SK-N-SH (cell line): ENCODE measurements at regions not wholly inside any gene's neighbourhood (a gene's known extent, or its start where the extent isn't known, plus 50 kb on each side); places are given as distances from the start of the nearest gene placed in this dataset.

Experiments
- CTCF ChIA-PET: fragments of 300-600, 350-600 bp; formaldehyde crosslinking; extraction: SDS; loops from one replicate; lab custom pipeline; 2021; lab: Yijun Ruan, JAX
- POLR2A ChIA-PET: fragments of 350-600 bp; sonication (Branson Sonifier 250); formaldehyde crosslinking; extraction: SDS; loops from one replicate; lab custom pipeline; 2020; ENCODE audit warnings: antibody characterized with exemption, inconsistent platforms; lab: Yijun Ruan, JAX
- DNase-seq: peaks from one replicate; pipeline ENCODE4 v3.0.0; 2012
- H2AFZ ChIP-seq: fragments of 200-600 bp; sonication (generic); 2 replicates; pipeline ENCODE4 v1.8.1; 2016; ENCODE audit warnings: antibody characterized with exemption, mild to moderate bottlenecking, low read depth
- H3F3A ChIP-seq: fragments of 200-600 bp; sonication (generic); replicated peaks from 2 replicates; pipeline ENCODE3; 2016; ENCODE audit warnings: antibody characterized with exemption, mild to moderate bottlenecking; ENCODE audit not compliant: insufficient read depth
- H3K27ac ChIP-seq, 2 experiments: fragments of 200-500 bp in 1 of 2; fragments of 200-600 bp in 1 of 2; sonication (Bioruptor generic) in 1 of 2; sonication (generic), shearing (Covaris generic) in 1 of 2; 2 replicates each; pipeline versions ENCODE4 v1.5.1 to v1.6.1; 2014 to 2016; ENCODE audit warnings: low read depth in 2 of 2, inconsistent platforms in 1 of 2, low read length in 1 of 2, mild to moderate bottlenecking in 1 of 2, mixed read lengths in 1 of 2
- H3K27me3 ChIP-seq: fragments of 200-600 bp; sonication (generic), shearing (Covaris generic); 2 replicates; pipeline ENCODE4 v1.6.1; 2016; ENCODE audit warnings: mixed run types; ENCODE audit not compliant: insufficient read depth
- H3K36me3 ChIP-seq, 2 experiments: fragments of 200-500 bp in 1 of 2; fragments of 200-600 bp in 1 of 2; sonication (Bioruptor generic) in 1 of 2; sonication (generic) in 1 of 2; replicated peaks in 1 of 2; 2 replicates each; pipeline versions ENCODE3 to v1.5.1; 2014 to 2016; ENCODE audit warnings: low read length in 1 of 2, mild to moderate bottlenecking in 1 of 2; ENCODE audit not compliant: insufficient read depth in 2 of 2, control insufficient read depth in 1 of 2
- H3K4me1 ChIP-seq, 2 experiments: fragments of 200-500 bp in 1 of 2; fragments of 200-600 bp in 1 of 2; sonication (Bioruptor generic) in 1 of 2; sonication (generic), shearing (Covaris generic) in 1 of 2; 2 replicates each; pipeline versions ENCODE4 v1.5.1 to v1.6.1; 2014 to 2016; ENCODE audit warnings: low read depth in 1 of 2, low read length in 1 of 2, mixed run types in 1 of 2; ENCODE audit not compliant: insufficient read depth in 2 of 2, control insufficient read depth in 1 of 2
- H3K4me2 ChIP-seq: fragments of 200-600 bp; sonication (generic), shearing (Covaris generic); 2 replicates; pipeline ENCODE4 v1.6.1; 2017; ENCODE audit warnings: mixed run types
- H3K4me3 ChIP-seq, 2 experiments: fragments of 200-500 bp in 1 of 2; fragments of 200-600 bp in 1 of 2; sonication (Bioruptor generic) in 1 of 2; sonication (generic), shearing (Covaris generic) in 1 of 2; 2 replicates each; pipeline versions ENCODE4 v1.5.1 to v1.8.1; 2014 to 2016; ENCODE audit warnings: low read depth in 2 of 2, inconsistent platforms in 1 of 2, low read length in 1 of 2, mild to moderate bottlenecking in 1 of 2, mixed read lengths in 1 of 2, moderate library complexity in 1 of 2
- H3K79me2 ChIP-seq: fragments of 200-600 bp; sonication (generic); 2 replicates; pipeline ENCODE4 v1.8.1; 2017; ENCODE audit warnings: mild to moderate bottlenecking; ENCODE audit not compliant: insufficient read depth
- H3K9ac ChIP-seq: fragments of 200-600 bp; sonication (generic); 2 replicates; pipeline ENCODE4 v1.6.1; 2017; ENCODE audit warnings: mixed run types
- H3K9me2 ChIP-seq: fragments of 200-600 bp; sonication (generic); 2 replicates; pipeline ENCODE4 v1.6.1; 2017; ENCODE audit warnings: mixed run types
- H3K9me3 ChIP-seq: fragments of 200-600 bp; sonication (generic); 2 replicates; pipeline ENCODE4 v1.6.1; 2017; ENCODE audit warnings: mixed run types, mild to moderate bottlenecking, moderate library complexity
- H4K20me1 ChIP-seq: fragments of 200-600 bp; sonication (generic); 2 replicates; pipeline ENCODE4 v1.6.1; 2017; ENCODE audit warnings: mild to moderate bottlenecking, mixed run types; ENCODE audit not compliant: insufficient read depth
- CHD2 ChIP-seq: fragments of 150-350 bp; IDR thresholded peaks from 2 replicates; pipeline ENCODE4 v1.6.1; 2018; ENCODE audit warnings: low read length; ENCODE audit not compliant: partially characterized antibody
- ELF1 ChIP-seq: IDR thresholded peaks from 2 replicates; pipeline ENCODE4 v1.4.0; 2012
- FOSL2 ChIP-seq: IDR thresholded peaks from 2 replicates; pipeline ENCODE4 v1.4.0; 2012; ENCODE audit warnings: low read depth, mild to moderate bottlenecking, moderate library complexity, borderline replicate concordance
- FOXJ3 ChIP-seq: sonication (generic); formaldehyde crosslinking; IDR thresholded peaks from 2 replicates; pipeline ENCODE4 v1.5.1; 2020; ENCODE audit warnings: mild to moderate bottlenecking, missing genetic modification reagents
- FOXM1 ChIP-seq: IDR thresholded peaks from 2 replicates; pipeline ENCODE4 v1.4.0; 2012; ENCODE audit warnings: low read depth, mild to moderate bottlenecking
- JUND ChIP-seq: IDR thresholded peaks from 2 replicates; pipeline ENCODE4 v1.4.0; 2012
- MAX ChIP-seq: IDR thresholded peaks from 2 replicates; pipeline ENCODE4 v1.4.0; 2012; ENCODE audit warnings: low read depth
- NRF1 ChIP-seq: IDR thresholded peaks from 2 replicates; pipeline ENCODE4 v1.6.1; 2012; ENCODE audit warnings: low read depth, mild to moderate bottlenecking, low read length
- POLR2AphosphoS5 ChIP-seq: IDR thresholded peaks from 2 replicates; pipeline ENCODE4 v1.6.1; 2012; ENCODE audit warnings: low read depth, low read length
- RAD21 ChIP-seq: IDR thresholded peaks from 2 replicates; pipeline ENCODE4 v1.6.1; 2012; ENCODE audit warnings: mild to moderate bottlenecking, low read length
- REST ChIP-seq: IDR thresholded peaks from 2 replicates; pipeline ENCODE4 v1.6.1; 2012; ENCODE audit warnings: mild to moderate bottlenecking, low read depth, low read length, moderate library complexity
- RFX5 ChIP-seq: IDR thresholded peaks from 2 replicates; pipeline ENCODE4 v1.6.1; 2012; ENCODE audit warnings: mild to moderate bottlenecking, improper control_type of control experiment, low read length
- SMC3 ChIP-seq: IDR thresholded peaks from 2 replicates; pipeline ENCODE4 v1.6.1; 2012; ENCODE audit warnings: low read depth, low read length, improper control_type of control experiment
- WGBS: methylation state at CpG from one replicate; pipeline ENCODE4 v1.1.6; 2017; ENCODE audit warnings: low lambda C conversion rate; 5-methylcytosine and 5-hydroxymethylcytosine counted together

- 64% methylated on average over 15 of the region's 15 CpGs for whole genome bisulfite sequencing
Measured at GRCh38 chr15:62218841-62219240, 53.8 kb upstream of the C2CD4B start.

GRCh38 chr15:62219799-62220198 is 54.7 kb upstream of the C2CD4B start:
- Histone ChIP-seq H3K4me3 (no peak overlapping the region), H3K36me3 (no peaks in the 10 kb centered on the region), H3K9me2 (no peaks in the 10 kb centered on the region), H3K27ac (no peak overlapping the region), H3K9ac (no peak overlapping the region), H3F3A (no peaks in the 10 kb centered on the region), H3K27me3 (no peaks in the 10 kb centered on the region), H4K20me1 (no peaks in the 10 kb centered on the region), H3K9me3 (no peaks in the 10 kb centered on the region), H3K4me2 (no peak overlapping the region), H3K4me1 (no peaks in the 10 kb centered on the region), H2AFZ (no peak overlapping the region), H3K79me2 (no peaks in the 10 kb centered on the region)
- WGBS = 39% methylated on average over 5 of the region's 5 CpGs
- ChIA-PET CTCF (no interaction called here), POLR2A (no interaction called here)
- DNase-seq = no peak
- TF ChIP-seq FOXJ3 (CRISPR knock-in tag) (no peak), CHD2 (no peak), FOSL2 (no peak), REST (no peak), NRF1 (no peak), MAX (no peak), JUND (no peak), FOXM1 (no peak), RFX5 (no peak)

More at GRCh38 chr15:62218841-62219240, 53.8 kb upstream of the C2CD4B start:
- H3K9me3 ChIP-seq = no peaks in the 10 kb centered on the region
- TF ChIP-seq RAD21 (no peak), ELF1 (no peak), POLR2AphosphoS5 (no peak), SMC3 (no peak), FOXJ3 (CRISPR knock-in tag) (no peak)
- TF ChIP-seq, all 33 proteins: peak for 0
- Histone ChIP-seq H3F3A (no peaks in the 10 kb centered on the region), H3K79me2 (no peaks in the 10 kb centered on the region), H3K4me1 (no peaks in the 10 kb centered on the region), H3K4me2 (no peak overlapping the region), H3K9me2 (no peaks in the 10 kb centered on the region), H3K27ac (no peak overlapping the region), H3K27me3 (no peaks in the 10 kb centered on the region), H2AFZ (no peak overlapping the region), H3K9ac (no peak overlapping the region), H3K4me3 (no peak overlapping the region), H4K20me1 (no peaks in the 10 kb centered on the region), H3K36me3 (no peaks in the 10 kb centered on the region)
- DNase-seq = no peak
- POLR2A ChIA-PET = no interaction called here
- CTCF ChIA-PET = no interaction called here
